Fibroblast of mammary gland (primary cell): ENCODE measurements at regions not wholly inside any gene's neighbourhood (a gene's known extent, or its start where the extent isn't known, plus 50 kb on each side); places are given as distances from the start of the nearest gene placed in this dataset.

Experiments used
- DNase-seq: peaks from one replicate; pipeline ENCODE4 v3.0.0-alpha.2; 2010; ENCODE audit warnings: low read depth
- H3K4me3 ChIP-seq: 2 replicates; pipeline ENCODE4 v1.5.1; 2011; ENCODE audit warnings: low read depth, mild to moderate bottlenecking, low read length, moderate library complexity; ENCODE audit not compliant: control insufficient read depth
- CTCF ChIP-seq: conservative IDR thresholded peaks from 2 replicates; pipeline ENCODE4 v1.5.1; 2011; ENCODE audit warnings: low read depth, low read length, inconsistent platforms; ENCODE audit not compliant: control insufficient read depth, insufficient read depth

GRCh38 chr3:137099364-137100219, 141.8 kb downstream of the IL20RB start:
- TF ChIP-seq CTCF: no peak
- DNase-seq: no peak
- H3K4me3 ChIP-seq: no peak overlapping the region

- H3K4me3 ChIP-seq: no peak overlapping the region
- no peak for DNase-seq
- no peak for TF ChIP-seq CTCF
Measured at GRCh38 chr3:137100326-137100725, 142.5 kb downstream of the IL20RB start.

GRCh38 chr3:137103739-137104138, 146.0 kb downstream of the IL20RB start:
- TF ChIP-seq CTCF: no peak
- DNase-seq: no peak
- no peak overlapping the region for H3K4me3 ChIP-seq

- no peak overlapping the region for H3K4me3 ChIP-seq
- TF ChIP-seq CTCF: peak; percentile 60
- DNase-seq: peak; percentile 66
Measured at GRCh38 chr3:137105277-137105977, 147.6 kb downstream of the IL20RB start.

- no peak overlapping the region for H3K4me3 ChIP-seq
- DNase-seq: no peak
- TF ChIP-seq CTCF: no peak
Measured at GRCh38 chr3:137106612-137107240, 148.9 kb downstream of the IL20RB start.

GRCh38 chr3:137108699-137109440, 151.1 kb downstream of the IL20RB start:
- H3K4me3 ChIP-seq: no peak overlapping the region
- no peak for TF ChIP-seq CTCF
- DNase-seq: no peak
